RWPE2 (cell line): ENCODE measurements at regions not wholly inside any gene's neighbourhood (a gene's known extent, or its start where the extent isn't known, plus 50 kb on each side); places are given as distances from the start of the nearest gene placed in this dataset.

Source experiments
- ATAC-seq: fragments of 200-7000 bp; cut with Tn5 transposase; 3 replicates; pipeline ENCODE4 v1.9.1; 2021; ENCODE audit warnings: low read depth
- DNase-seq: peaks from one replicate; pipeline ENCODE4 v3.0.0-alpha.2; 2020; ENCODE audit warnings: low spot score
- H3K27ac ChIP-seq: fragments of 450-650 bp; 2 replicates; pipeline ENCODE4 v1.5.1; 2017; ENCODE audit warnings: mild to moderate bottlenecking; ENCODE audit not compliant: poor library complexity, severe bottlenecking
- H3K27me3 ChIP-seq: fragments of 250-450 bp; sonication (Bioruptor Pico); 2 replicates; pipeline ENCODE4 v1.5.1; 2021; ENCODE audit warnings: mild to moderate bottlenecking, moderate library complexity; ENCODE audit not compliant: insufficient read depth, poor library complexity, severe bottlenecking
- H3K36me3 ChIP-seq: fragments of 250-450 bp; sonication (Bioruptor Pico); 2 replicates; pipeline ENCODE4 v1.5.1; 2020; ENCODE audit warnings: low read depth, mild to moderate bottlenecking, moderate library complexity
- H3K4me1 ChIP-seq: fragments of 250-450 bp; sonication (Bioruptor Pico); 2 replicates; pipeline ENCODE4 v1.5.1; 2021; ENCODE audit warnings: mild to moderate bottlenecking, moderate library complexity; ENCODE audit not compliant: insufficient read depth, poor library complexity, severe bottlenecking
- H3K4me3 ChIP-seq: fragments of 250-450 bp; sonication (Bioruptor Pico); 2 replicates; pipeline ENCODE4 v1.5.1; 2021; ENCODE audit warnings: mild to moderate bottlenecking, moderate library complexity; ENCODE audit not compliant: severe bottlenecking
- H3K9me3 ChIP-seq: fragments of 250-450 bp; sonication (Bioruptor Pico); 2 replicates; pipeline ENCODE4 v1.5.1; 2021; ENCODE audit warnings: mild to moderate bottlenecking, moderate library complexity; ENCODE audit not compliant: severe bottlenecking
- TF ChIP-seq, protein P1 (sequence below): fragments of 450-650 bp; IDR thresholded peaks from one replicate; pipeline ENCODE4 v1.5.1; 2017; ENCODE audit warnings: mild to moderate bottlenecking, moderate library complexity; ENCODE audit not compliant: poor library complexity, severe bottlenecking

DNA sequence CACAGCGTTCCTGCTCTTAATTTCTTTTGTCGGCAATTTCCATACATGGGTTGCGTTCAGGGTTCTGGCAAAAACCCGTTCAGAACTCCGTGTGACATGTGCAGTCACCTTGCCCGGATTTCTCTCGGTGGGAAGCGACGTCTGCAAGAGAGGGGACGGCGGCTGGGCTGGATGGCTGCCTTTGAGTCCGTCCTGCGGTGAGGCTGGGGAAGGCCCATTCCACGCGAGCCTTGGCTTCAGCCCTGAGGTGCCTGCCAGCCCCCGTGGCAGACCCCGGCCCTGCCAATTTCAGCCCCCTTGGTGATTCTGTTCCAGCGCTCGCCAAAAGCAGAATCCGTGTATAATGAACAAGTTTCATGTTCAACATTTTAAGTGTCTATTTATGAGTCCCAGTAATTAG lies 72.6 kb upstream of the TSHZ3 start:
- ATAC-seq, result no peak
- DNase-seq, result no peak
- Histone ChIP-seq H3K36me3 (no peaks in the 10 kb centered on the region), H3K9me3 (no peaks in the 10 kb centered on the region), H3K27me3 (no peaks in the 10 kb centered on the region), H3K27ac (no peak overlapping the region), H3K4me1 (no peaks in the 10 kb centered on the region), H3K4me3 (no peak overlapping the region)
- TF ChIP-seq, protein P1, sequence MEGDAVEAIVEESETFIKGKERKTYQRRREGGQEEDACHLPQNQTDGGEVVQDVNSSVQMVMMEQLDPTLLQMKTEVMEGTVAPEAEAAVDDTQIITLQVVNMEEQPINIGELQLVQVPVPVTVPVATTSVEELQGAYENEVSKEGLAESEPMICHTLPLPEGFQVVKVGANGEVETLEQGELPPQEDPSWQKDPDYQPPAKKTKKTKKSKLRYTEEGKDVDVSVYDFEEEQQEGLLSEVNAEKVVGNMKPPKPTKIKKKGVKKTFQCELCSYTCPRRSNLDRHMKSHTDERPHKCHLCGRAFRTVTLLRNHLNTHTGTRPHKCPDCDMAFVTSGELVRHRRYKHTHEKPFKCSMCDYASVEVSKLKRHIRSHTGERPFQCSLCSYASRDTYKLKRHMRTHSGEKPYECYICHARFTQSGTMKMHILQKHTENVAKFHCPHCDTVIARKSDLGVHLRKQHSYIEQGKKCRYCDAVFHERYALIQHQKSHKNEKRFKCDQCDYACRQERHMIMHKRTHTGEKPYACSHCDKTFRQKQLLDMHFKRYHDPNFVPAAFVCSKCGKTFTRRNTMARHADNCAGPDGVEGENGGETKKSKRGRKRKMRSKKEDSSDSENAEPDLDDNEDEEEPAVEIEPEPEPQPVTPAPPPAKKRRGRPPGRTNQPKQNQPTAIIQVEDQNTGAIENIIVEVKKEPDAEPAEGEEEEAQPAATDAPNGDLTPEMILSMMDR, result no peak

DNA sequence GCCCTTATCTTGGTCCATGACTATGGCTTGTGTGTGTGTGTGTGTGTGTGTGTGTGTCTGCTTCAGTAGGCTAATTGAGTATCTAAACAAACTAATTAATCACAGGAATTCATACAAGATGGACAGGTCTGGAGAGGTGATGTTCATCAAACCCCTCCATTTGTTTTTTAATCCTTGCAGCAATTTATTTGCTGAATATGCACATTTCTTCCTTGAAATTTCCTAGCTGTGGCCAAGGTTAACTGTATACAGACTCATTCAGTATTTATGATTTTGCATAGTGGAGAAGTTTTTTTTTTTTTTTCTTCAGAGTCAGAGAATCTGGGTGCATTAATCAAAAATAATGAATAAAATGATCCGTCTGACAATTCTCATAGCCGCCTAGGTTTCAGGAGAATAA lies 74.7 kb upstream of the TSHZ3 start:
- H3K27me3 ChIP-seq, result no peaks in the 10 kb centered on the region
- no peak overlapping the region for H3K27ac ChIP-seq
- H3K4me3 ChIP-seq, result no peak overlapping the region
- no peaks in the 10 kb centered on the region for H3K9me3 ChIP-seq
- ATAC-seq (no peak), DNase-seq (no peak)
- TF ChIP-seq, protein P1, result no peak
- H3K4me1 ChIP-seq, result no peaks in the 10 kb centered on the region
- H3K36me3 ChIP-seq, result no peaks in the 10 kb centered on the region

DNA sequence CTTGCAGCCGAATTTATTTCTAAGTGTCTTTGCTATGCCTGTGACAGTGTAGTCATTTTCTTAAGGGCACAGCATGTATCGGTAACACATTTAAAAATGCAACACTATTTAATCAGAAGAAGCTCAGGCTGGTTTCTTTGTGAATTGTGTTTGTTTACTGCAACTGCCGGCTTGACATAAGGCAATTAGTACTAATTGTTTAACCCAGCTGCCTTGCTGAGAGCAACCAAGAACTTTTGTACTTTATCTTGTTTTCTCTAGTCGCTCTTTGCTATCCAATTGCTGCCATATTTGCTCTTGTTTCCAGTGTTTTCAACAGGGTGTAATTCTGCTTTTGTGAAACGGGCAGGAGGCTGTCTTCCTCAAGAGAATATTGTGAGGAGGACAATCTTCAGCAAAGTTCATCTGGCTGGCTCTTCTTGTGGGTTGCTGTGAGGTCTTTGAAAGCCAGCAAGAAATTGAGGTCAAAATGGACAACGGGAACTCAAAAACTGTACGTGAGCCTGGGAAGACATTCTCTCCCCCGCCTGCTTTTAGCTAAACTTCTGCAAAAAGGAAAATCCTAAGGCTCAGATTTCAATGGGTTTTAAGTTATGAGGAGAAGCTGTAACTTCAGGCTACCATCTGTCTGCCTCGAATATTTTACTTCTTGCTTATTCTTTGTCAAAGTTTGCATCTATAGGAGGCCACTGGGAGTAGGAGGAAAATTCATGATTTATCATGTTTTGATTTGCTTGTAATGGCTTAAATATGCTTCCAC lies 75.8 kb upstream of the TSHZ3 start:
- Histone ChIP-seq H3K4me1 (no peaks in the 10 kb centered on the region), H3K27ac (no peak overlapping the region), H3K27me3 (no peaks in the 10 kb centered on the region), H3K4me3 (no peak overlapping the region), H3K9me3 (no peaks in the 10 kb centered on the region), H3K36me3 (no peaks in the 10 kb centered on the region)
- DNase-seq, result no peak
- no peak for ATAC-seq
- TF ChIP-seq, protein P1, result no peak

DNA sequence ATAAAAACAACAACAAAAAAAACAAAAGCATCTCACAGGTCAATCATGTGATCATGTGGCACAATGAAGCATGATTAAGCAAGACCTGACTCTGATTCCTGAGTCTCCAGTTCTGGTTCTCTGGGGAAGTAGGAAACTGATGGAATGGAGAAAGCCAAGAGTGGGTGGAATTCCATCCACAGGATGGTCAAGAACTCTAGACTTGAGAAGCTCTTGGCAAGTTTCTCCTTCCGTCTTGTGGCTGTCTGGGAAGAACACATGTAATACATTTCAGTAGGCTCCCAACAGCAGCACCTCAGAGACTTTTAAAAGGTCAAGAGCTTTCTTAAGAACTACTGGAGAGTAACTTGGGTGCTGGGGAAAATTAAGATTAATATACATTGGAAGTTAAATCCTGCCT lies 78.6 kb upstream of the TSHZ3 start:
- Histone ChIP-seq H3K4me3 (no peak overlapping the region), H3K36me3 (no peaks in the 10 kb centered on the region), H3K27me3 (no peaks in the 10 kb centered on the region), H3K4me1 (no peaks in the 10 kb centered on the region), H3K27ac (no peak overlapping the region), H3K9me3 (no peaks in the 10 kb centered on the region)
- TF ChIP-seq, protein P1, result no peak
- ATAC-seq (no peak), DNase-seq (no peak)

DNA sequence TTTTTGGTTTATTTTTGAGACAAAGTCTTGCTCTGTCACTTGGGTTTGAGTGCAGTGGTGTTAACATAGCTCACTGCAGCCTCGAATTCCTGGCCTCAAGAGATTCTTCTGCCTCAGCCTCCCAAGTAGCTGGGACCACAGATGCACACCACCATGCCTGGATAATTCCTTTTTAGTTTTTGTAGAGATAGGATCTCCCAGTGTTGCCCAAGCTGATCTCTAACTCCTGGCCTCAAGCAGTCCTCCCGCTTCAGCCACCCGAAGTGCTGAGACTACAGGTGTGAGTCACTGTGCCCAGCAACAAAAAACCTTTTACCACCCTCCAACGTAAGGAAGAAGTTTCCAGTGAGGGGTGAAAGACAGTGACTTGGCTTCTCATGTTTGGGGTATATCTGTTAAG lies 81.1 kb upstream of the TSHZ3 start:
- Histone ChIP-seq H3K9me3 (no peaks in the 10 kb centered on the region), H3K27me3 (no peaks in the 10 kb centered on the region), H3K4me1 (no peaks in the 10 kb centered on the region), H3K36me3 (no peaks in the 10 kb centered on the region), H3K4me3 (no peak overlapping the region), H3K27ac (no peak overlapping the region)
- no peak for ATAC-seq
- TF ChIP-seq, protein P1, result no peak
- no peak for DNase-seq
